ENCODE measurements at regions not wholly inside any gene's neighbourhood (a gene's known extent, or its start where the extent isn't known, plus 50 kb on each side); places are given as distances from the start of the nearest gene placed in this dataset.

DNA sequence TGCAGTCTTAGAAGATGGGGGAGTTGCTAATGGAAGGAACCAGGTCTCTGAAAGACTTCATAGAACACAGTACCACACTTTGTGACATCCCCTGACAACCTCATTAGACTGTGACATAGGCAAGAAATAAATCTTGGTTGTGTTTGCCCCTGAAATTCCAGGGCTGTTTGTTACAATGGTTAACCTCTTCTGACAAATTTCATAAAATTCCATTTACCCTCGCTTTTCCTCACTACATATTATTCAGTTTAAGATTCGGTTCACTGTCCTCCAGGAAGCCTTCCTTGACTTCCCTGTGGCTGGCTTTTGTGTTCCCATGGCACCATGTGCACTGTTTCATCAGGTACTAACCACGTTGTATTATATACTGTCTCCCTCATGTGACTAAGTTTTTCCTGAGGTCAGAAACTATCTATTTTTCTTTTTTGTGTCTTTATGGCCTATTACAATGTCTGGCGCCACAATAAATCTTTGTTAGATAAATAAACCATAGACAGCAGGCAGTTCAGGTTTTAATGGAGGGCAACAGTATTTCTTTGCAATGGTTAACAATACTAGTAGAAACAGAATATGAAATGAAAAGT is 54.2 kb downstream of the ATXN3L start:
- TF ChIP-seq, protein P1, sequence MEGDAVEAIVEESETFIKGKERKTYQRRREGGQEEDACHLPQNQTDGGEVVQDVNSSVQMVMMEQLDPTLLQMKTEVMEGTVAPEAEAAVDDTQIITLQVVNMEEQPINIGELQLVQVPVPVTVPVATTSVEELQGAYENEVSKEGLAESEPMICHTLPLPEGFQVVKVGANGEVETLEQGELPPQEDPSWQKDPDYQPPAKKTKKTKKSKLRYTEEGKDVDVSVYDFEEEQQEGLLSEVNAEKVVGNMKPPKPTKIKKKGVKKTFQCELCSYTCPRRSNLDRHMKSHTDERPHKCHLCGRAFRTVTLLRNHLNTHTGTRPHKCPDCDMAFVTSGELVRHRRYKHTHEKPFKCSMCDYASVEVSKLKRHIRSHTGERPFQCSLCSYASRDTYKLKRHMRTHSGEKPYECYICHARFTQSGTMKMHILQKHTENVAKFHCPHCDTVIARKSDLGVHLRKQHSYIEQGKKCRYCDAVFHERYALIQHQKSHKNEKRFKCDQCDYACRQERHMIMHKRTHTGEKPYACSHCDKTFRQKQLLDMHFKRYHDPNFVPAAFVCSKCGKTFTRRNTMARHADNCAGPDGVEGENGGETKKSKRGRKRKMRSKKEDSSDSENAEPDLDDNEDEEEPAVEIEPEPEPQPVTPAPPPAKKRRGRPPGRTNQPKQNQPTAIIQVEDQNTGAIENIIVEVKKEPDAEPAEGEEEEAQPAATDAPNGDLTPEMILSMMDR (IDR thresholded peaks at IDR 0.05): no peak
- no peak for TF ChIP-seq POLR2A (IDR thresholded peaks at IDR 0.05)

All from body of pancreas (tissue), 4 donors.